GM12872 (cell line): ENCODE measurements at regions not wholly inside any gene's neighbourhood (a gene's known extent, or its start where the extent isn't known, plus 50 kb on each side); places are given as distances from the start of the nearest gene placed in this dataset.

Experiments used
- CTCF ChIP-seq: IDR thresholded peaks from 3 replicates; pipeline ENCODE4 v1.5.1; 2011; ENCODE audit warnings: low read depth, mild to moderate bottlenecking, low read length, moderate library complexity; ENCODE audit not compliant: insufficient read depth

DNA sequence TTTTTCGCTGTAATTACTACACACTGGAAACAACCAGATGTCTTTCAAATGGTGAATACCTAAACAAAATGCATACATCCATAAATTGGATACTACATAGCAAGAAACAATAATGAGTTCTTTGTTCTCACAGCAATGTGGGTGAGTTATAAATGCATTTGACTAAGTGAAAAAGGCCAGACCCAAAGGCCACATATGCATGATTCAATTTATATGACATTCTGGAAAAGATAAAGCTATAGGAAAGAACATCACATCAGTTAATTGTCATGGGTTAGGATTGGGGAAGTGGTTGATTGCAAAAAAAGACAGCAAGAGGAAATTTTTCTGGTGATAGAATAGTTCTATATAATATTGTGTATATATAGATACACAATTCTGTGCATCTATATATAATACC lies 198.9 kb downstream of the CYLC2 start:
- TF ChIP-seq CTCF: no peak

DNA sequence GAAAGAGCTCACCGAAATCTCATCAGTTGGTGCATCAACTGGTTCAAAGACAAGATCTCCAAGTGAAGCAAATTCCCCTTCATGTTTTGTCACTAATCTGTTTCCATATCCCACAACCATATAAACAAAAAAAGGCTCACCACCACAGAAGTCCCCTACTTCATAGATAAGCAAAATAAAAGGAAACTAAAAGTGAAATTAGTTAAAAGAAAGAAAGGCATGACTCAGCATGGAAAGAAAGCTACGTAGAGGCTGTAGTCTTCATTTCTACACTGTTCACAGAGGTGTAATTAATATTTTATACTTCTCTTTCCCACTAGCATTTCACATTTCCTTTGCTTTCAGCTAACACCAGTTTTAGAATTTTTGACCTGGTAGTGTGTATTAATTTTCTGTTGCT lies 208.0 kb downstream of the CYLC2 start:
- no peak for TF ChIP-seq CTCF

GRCh38 chr9:103210607-103211006 lies 215.5 kb downstream of the CYLC2 start:
- TF ChIP-seq CTCF: no peak

DNA sequence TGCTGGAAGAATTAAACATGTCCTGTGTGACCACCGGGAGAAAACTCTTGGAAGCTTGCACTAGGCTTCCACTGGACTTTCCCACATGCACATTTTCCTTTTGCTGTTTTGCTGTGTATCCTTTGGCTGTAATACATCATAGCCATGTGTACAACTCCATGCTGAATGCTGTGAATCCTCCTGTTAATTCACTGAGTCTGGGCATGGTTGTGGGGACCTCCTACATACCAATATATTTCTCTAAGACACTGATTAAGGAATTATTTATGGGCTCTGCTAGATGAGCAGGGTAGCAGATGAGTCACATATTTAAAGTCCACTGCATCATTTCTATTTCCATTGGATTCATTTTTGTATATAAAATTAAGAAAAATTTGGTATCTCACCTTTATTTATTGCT lies 220.1 kb downstream of the CYLC2 start:
- no peak for TF ChIP-seq CTCF

DNA sequence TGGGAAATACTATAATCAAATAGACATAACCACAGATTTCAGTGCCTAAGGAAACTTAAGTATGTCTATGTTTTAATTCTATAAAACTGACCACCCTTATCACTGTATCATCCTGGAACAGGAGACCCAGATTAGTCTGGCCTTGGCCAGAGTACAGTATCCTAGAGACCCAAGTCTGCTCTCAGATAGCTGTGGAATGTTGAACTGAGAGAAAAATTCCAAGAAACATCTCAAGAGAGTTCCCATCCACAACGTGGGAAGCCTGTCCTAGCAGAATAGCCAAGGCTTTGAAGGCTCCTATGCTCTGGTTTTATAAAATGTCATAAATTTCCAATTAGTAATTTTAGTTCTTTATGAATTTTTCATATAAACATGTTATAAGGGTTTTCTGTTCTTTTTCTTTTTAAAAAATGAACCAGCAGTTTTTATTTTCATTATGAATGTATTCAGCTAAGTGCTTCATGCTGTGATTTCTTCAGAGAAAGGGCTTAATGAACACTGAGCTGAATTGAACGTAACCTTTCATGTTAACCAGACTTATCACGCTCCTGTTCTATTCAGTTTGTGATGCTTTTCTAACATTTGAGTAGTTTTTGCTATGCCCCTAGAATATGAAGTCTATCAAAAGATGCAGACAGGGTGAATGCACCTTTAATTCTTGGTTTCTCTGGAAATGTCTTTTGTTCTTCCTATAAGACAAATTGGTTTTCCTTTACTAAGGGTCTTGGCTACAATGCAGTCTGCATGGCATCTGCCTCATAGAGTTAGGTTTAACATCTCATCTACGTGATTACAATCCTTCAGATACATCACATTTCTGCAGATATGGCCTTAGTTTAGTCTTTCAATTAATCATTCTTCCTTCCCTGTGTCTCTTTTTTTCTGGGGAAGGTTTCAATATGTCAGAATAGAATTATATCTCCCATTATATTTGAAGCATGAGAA lies 230.8 kb downstream of the CYLC2 start:
- TF ChIP-seq CTCF: no peak

- TF ChIP-seq CTCF: no peak
Measured at GRCh38 chr9:103226647-103227013, 231.5 kb downstream of the CYLC2 start.

GRCh38 chr9:103242025-103242424 lies 246.9 kb downstream of the CYLC2 start:
- TF ChIP-seq CTCF: no peak
